Effector memory CD4-positive, alpha-beta T cell (primary cell): ENCODE measurements at regions not wholly inside any gene's neighbourhood (a gene's known extent, or its start where the extent isn't known, plus 50 kb on each side); places are given as distances from the start of the nearest gene placed in this dataset.

Experiments used
- DNase-seq, 3 donors: peaks; one replicate each; pipeline ENCODE4 v3.0.0-alpha.2; 2020
- H3K27ac ChIP-seq: 2 replicates; pipeline ENCODE4 v1.7.0; 2013; ENCODE audit warnings: mild to moderate bottlenecking, low read length, moderate library complexity; ENCODE audit not compliant: insufficient read depth, poor library complexity, severe bottlenecking
- H3K27me3 ChIP-seq: replicated peaks from 2 replicates; pipeline ENCODE4 v1.7.0; 2013; ENCODE audit warnings: mild to moderate bottlenecking, low read length; ENCODE audit not compliant: insufficient read depth, control insufficient read depth, poor library complexity, severe bottlenecking
- H3K36me3 ChIP-seq: 2 replicates; pipeline ENCODE4 v1.7.0; 2013; ENCODE audit warnings: mild to moderate bottlenecking, low read length, moderate library complexity; ENCODE audit not compliant: control insufficient read depth, insufficient read depth
- H3K4me1 ChIP-seq: 2 replicates; pipeline ENCODE4 v1.7.0; 2013; ENCODE audit warnings: low read length, mild to moderate bottlenecking; ENCODE audit not compliant: control insufficient read depth, insufficient read depth, poor library complexity, severe bottlenecking
- H3K4me3 ChIP-seq: 2 replicates; pipeline ENCODE4 v1.7.0; 2013; ENCODE audit warnings: low read length, low read depth, mild to moderate bottlenecking; ENCODE audit not compliant: insufficient read depth, poor library complexity, severe bottlenecking
- H3K9me3 ChIP-seq: 2 replicates; pipeline ENCODE4 v1.7.0; 2013; ENCODE audit warnings: mild to moderate bottlenecking, low read length, moderate library complexity; ENCODE audit not compliant: control insufficient read depth

DNA sequence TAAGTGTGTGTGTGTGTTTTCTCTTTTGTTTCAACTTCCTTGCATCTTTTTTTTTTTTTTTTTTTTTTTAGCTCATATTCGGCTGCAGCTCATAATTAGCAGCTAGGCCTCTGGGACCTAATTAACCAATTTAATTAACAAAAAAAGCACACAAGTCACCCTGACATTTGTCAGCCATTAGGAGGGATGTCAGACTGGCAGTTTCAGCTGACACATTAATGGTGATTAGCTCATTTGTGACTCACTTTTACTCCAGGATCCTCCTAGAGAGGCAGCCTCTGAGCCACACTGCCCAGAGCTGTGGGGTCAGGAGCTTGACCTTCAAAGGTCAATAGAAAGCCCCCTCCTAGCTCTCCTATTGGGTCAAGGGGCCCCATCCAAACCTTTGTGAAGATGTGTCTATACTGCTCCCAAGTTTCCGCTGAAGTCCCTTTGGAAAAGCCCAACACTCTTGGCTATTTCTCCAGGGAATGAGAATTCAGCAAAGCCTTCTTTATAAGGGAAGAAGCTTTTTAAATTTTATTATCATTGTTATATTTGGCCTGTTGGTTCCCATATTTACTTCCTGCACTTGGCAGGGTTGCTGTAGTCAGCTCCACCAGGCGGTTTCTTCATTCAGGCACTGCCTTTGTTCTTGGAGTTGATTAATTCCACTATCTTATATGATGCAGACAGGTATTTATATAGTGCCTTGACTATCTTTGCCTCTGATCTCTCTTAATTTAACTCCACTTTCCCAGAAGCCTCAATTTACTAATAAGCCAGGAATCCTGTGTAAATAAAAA, 109.5 kb upstream of the HABP2 start:
- H3K4me1 ChIP-seq = no peaks in the 10 kb centered on the region
- no peaks in the 10 kb centered on the region for H3K27me3 ChIP-seq
- no peaks in the 10 kb centered on the region for H3K36me3 ChIP-seq
- no peak overlapping the region for H3K4me3 ChIP-seq
- H3K9me3 ChIP-seq = no peaks in the 10 kb centered on the region
- no peak overlapping the region for H3K27ac ChIP-seq
- no peak for DNase-seq

DNA sequence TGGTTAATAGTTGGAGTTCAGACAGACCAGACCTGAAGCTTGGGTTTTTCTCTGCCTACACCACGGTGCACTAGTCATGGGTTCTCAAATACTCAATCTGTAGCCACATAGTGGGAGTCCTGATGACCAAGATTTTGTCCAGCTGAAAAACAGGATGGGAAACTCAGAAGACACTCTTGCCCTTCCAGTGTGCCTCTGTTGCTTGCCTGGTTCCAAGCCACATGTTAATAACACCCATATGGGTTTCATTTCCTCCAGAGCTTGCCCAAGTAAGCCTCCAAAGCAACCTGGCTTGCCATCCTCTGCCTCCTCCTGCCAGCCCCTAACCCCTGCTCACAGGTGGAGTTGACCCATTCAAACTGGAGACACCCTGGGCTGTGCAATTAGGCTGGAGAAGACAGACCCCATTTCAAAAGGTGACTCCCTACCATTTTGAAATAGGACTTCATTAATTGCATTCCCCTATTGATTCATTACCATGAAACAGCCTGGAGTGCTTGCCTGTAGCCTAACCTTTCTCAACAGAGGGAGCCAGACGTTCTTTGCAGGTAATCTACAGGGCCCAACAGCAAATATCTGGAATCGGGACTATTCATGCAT, 108.0 kb upstream of the HABP2 start:
- Histone ChIP-seq H3K4me1 (no peaks in the 10 kb centered on the region), H3K36me3 (no peaks in the 10 kb centered on the region), H3K27ac (no peak overlapping the region), H3K27me3 (no peaks in the 10 kb centered on the region), H3K9me3 (no peaks in the 10 kb centered on the region), H3K4me3 (no peak overlapping the region)
- DNase-seq = no peak

GRCh38 chr10:113445736-113446135, 107.1 kb upstream of the HABP2 start:
- DNase-seq = no peak
- H3K36me3 ChIP-seq = no peaks in the 10 kb centered on the region
- no peak overlapping the region for H3K4me3 ChIP-seq
- no peaks in the 10 kb centered on the region for H3K27me3 ChIP-seq
- H3K9me3 ChIP-seq = no peaks in the 10 kb centered on the region
- H3K27ac ChIP-seq = no peak overlapping the region
- H3K4me1 ChIP-seq = no peaks in the 10 kb centered on the region

GRCh38 chr10:113446739-113447138, 106.1 kb upstream of the HABP2 start:
- no peak for DNase-seq
- no peaks in the 10 kb centered on the region for H3K27me3 ChIP-seq
- H3K4me1 ChIP-seq = no peaks in the 10 kb centered on the region
- H3K9me3 ChIP-seq = no peaks in the 10 kb centered on the region
- H3K4me3 ChIP-seq = no peak overlapping the region
- H3K36me3 ChIP-seq = no peaks in the 10 kb centered on the region
- H3K27ac ChIP-seq = no peak overlapping the region

DNA sequence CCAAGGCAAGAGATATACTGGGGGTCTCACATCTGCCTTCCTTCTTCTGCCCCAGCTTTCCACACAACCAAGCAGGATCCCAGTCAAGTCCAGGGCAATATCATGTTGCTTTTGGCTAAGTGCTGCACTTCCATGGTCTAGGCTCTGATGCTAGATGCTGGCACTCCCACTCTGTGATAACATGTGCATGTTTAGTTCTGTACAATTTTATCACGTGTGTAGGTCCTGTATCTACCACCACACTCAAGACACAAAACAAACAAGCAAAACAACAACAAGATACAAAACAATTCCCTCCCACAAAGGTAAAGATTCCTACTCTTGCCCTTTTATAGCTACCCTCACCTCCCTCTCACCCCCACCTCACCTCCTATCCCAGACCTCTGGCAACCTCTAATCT, 105.6 kb upstream of the HABP2 start:
- no peaks in the 10 kb centered on the region for H3K27me3 ChIP-seq
- no peaks in the 10 kb centered on the region for H3K9me3 ChIP-seq
- no peak overlapping the region for H3K27ac ChIP-seq
- no peaks in the 10 kb centered on the region for H3K4me1 ChIP-seq
- H3K36me3 ChIP-seq = no peaks in the 10 kb centered on the region
- no peak overlapping the region for H3K4me3 ChIP-seq
- DNase-seq = no peak

- H3K9me3 ChIP-seq = no peaks in the 10 kb centered on the region
- no peak overlapping the region for H3K27ac ChIP-seq
- no peaks in the 10 kb centered on the region for H3K36me3 ChIP-seq
- no peak for DNase-seq
- H3K4me1 ChIP-seq = no peaks in the 10 kb centered on the region
- no peak overlapping the region for H3K4me3 ChIP-seq
- no peaks in the 10 kb centered on the region for H3K27me3 ChIP-seq
These were observed 103.7 kb upstream of the HABP2 start for GRCh38 chr10:113449006-113449695.

DNA sequence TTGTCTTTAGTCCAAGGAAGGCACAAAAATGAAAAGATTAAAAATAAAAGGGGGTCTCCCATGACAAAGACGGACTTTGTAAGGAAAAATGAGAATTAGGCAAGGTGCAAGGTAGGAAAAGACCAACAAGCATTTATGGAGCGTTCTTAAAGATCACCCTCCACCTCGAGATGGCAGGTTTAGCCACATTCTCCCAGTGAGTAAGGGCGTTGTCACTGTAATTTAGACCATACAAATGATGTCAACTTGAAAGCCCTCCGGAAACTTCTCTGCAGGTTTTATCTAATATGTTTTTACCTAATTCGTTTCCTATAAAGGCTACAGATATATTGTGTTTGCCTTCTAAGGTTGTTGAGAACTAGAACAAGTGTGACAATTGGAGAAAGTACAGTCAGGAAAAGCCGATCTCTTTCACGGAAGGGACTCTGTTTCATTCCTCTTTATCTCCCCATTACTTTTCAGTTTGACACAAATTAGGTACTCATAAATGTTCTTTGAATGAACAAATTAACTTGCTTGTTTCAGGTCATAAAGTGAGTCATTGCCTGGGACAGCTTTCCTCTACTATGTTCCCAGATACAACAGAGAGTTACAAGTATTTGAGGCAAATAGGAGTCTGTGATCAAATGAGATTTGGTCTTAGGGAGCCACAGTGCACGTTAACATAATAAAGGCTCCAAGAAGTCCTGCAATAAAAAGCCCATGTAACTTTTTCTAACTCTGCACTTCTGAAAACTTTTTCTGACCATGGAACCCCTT, 102.6 kb upstream of the HABP2 start:
- DNase-seq = no peak
- H3K36me3 ChIP-seq = no peaks in the 10 kb centered on the region
- no peak overlapping the region for H3K27ac ChIP-seq
- no peaks in the 10 kb centered on the region for H3K4me1 ChIP-seq
- H3K27me3 ChIP-seq = no peaks in the 10 kb centered on the region
- H3K9me3 ChIP-seq = no peaks in the 10 kb centered on the region
- H3K4me3 ChIP-seq = no peak overlapping the region

GRCh38 chr10:113450906-113451305, 101.9 kb upstream of the HABP2 start:
- DNase-seq = no peak
- no peaks in the 10 kb centered on the region for H3K9me3 ChIP-seq
- H3K27me3 ChIP-seq = no peaks in the 10 kb centered on the region
- H3K36me3 ChIP-seq = no peaks in the 10 kb centered on the region
- H3K4me1 ChIP-seq = no peaks in the 10 kb centered on the region
- no peak overlapping the region for H3K27ac ChIP-seq
- H3K4me3 ChIP-seq = no peak overlapping the region

DNA sequence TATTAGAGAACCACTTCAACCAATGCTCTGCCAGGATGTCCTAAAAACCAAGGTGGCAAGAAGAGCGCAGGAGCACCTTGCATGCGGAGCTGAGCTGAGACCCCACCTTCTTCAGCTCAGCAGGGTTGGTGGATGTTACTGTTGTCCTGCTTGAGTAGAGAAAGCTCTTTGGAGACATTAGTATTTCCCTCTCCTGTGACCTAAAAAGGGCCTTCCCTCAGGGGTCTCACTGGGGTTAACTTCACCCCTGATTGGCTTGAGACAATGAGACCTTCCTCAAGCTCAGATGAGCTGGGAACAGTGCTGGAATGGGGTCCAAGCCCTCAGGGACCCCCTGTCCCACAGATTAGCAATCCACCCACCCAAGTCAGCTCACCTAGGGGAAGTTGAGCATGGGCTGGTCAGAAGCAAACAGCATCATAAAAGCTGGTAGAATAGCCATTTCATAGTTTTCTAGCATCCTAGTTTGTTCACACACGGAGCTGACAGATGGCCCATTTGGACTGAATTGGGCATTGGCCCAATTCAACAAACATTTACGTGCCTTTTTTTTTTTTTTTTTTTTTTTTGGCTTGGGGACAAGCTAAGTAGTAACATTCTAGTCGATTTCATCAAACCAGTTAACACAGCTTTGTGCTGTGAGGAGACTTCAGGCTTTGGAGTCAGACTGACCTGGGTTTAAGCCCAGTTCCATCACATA, 100.6 kb upstream of the HABP2 start:
- DNase-seq = no peak
- H3K9me3 ChIP-seq = no peaks in the 10 kb centered on the region
- H3K4me3 ChIP-seq = no peak overlapping the region
- H3K36me3 ChIP-seq = no peaks in the 10 kb centered on the region
- H3K27me3 ChIP-seq = no peaks in the 10 kb centered on the region
- H3K27ac ChIP-seq = no peak overlapping the region
- no peaks in the 10 kb centered on the region for H3K4me1 ChIP-seq
